ENCODE measurements at regions not wholly inside any gene's neighbourhood (a gene's known extent, or its start where the extent isn't known, plus 50 kb on each side); places are given as distances from the start of the nearest gene placed in this dataset.

- DNase-seq (ENCODE audit: low read depth) = no peak
Observed at GRCh38 chr4:125689805-125690204, 375.1 kb downstream of the FAT4 start.

DNA sequence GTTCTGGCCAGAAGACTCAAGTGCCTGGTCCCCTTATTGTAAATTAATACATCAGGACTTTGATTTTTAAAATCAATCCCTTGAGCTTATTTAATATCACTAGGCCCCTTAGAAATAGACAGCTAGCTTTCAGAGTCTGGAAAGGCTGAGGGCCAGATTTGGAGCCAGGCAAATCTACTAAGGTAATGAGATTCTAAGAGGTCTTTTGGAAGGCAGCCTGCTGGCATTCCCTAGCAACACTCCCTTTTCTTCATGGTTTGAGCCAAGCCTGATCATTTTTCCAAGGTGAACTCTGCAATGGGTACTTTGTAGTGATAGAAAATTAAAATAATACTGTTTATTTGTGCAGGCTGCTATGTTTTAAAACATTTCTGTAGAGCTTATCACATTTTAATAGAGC lies 378.5 kb downstream of the FAT4 start:
- DNase-seq (ENCODE audit: low read depth) = no peak

- no peak for DNase-seq (ENCODE audit: low read depth)
Observed at GRCh38 chr4:125702406-125702805, 387.7 kb downstream of the FAT4 start.

- no peak for DNase-seq (ENCODE audit: low read depth)
Observed at GRCh38 chr4:125703443-125703842, 388.7 kb downstream of the FAT4 start.

DNA sequence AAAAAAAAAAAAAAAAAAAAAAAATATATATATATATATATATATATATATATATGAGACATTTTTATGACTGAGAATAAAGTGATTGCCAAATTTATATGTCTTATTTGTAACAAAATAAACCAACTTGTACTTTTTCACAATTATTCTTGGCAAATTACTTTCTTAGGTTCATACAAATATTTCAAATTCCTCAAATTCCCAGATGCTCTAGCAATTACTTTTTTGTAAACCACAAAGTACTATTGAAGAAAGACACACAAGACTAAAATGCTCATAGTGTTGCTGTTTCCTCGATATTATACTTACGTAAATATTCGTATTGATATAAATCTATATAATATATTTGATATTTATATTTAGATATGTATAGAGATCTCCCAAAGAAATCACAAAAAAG lies 390.0 kb downstream of the FAT4 start:
- no peak for DNase-seq (ENCODE audit: low read depth)

DNA sequence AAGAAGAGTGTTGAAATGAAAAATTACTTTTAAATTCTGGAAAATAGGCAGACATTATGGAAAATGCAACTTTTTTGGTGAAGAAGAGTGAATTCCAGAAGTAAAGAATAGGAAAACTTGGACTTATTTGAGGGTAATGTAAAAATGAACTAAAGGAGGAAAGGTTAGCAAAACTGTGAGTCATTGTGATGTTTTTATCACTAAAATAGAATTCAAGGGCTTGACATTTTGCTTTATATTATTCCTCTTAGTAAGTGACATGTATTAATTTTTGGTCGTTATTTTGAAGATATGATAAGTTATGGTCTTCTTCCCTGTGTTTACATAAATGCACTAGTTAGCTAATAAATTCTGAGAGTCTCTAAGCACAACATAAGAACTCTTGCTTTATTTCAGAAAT lies 390.9 kb downstream of the FAT4 start:
- DNase-seq (ENCODE audit: low read depth) = no peak

- DNase-seq (ENCODE audit: low read depth) = no peak
Observed at GRCh38 chr4:125707397-125707796, 392.6 kb downstream of the FAT4 start.

GRCh38 chr4:125710766-125711165 lies 396.0 kb downstream of the FAT4 start:
- DNase-seq (ENCODE audit: low read depth) = no peak

DNA sequence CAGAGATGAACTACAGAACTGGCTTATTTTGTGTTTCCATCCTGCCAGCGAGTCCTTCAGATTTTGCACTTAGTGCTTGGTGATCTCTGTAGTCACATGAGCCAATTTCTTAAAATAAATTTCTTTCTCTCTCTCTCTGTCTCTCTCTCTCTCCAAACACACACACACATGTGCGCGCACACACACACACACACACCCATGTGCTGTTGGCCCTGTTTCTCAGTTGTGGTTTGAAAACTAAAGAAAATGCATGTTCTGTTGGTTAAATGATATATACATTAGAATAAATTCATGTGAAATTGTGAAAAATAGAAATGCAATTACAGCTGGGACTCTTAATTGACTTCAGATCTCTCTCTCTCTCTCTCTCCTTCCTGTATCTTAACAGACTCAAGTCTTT lies 399.3 kb downstream of the FAT4 start:
- no peak for DNase-seq (ENCODE audit: low read depth)

DNA sequence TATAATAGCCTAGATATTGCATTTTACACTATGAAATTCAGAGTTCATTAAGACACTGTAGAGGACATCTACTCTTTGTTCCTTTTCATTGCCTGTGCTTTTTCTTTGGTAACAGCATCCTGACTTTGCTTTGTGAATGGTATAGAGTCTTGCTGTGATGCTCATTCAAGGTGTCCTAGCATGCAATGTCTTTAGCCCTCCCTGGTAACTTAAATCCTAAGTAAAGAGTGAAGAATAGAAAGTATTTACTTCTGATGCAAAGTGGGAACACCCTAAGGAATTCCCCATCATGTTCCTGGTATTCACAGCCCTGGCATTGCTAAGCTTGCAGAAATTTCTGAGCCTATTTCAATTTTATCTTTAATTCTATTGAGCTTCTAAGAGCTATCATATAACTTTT lies 400.1 kb downstream of the FAT4 start:
- DNase-seq (ENCODE audit: low read depth) = no peak

GRCh38 chr4:125719987-125720386 lies 405.2 kb downstream of the FAT4 start:
- no peak for DNase-seq (ENCODE audit: low read depth)

GRCh38 chr4:125722009-125722408 lies 407.3 kb downstream of the FAT4 start:
- DNase-seq (ENCODE audit: low read depth) = no peak

GRCh38 chr4:125725957-125726525 lies 411.3 kb downstream of the FAT4 start:
- DNase-seq (ENCODE audit: low read depth) = no peak

GRCh38 chr4:125727931-125728330 lies 413.2 kb downstream of the FAT4 start:
- no peak for DNase-seq (ENCODE audit: low read depth)

GRCh38 chr4:125728568-125728967 lies 413.8 kb downstream of the FAT4 start:
- no peak for DNase-seq (ENCODE audit: low read depth)

DNA sequence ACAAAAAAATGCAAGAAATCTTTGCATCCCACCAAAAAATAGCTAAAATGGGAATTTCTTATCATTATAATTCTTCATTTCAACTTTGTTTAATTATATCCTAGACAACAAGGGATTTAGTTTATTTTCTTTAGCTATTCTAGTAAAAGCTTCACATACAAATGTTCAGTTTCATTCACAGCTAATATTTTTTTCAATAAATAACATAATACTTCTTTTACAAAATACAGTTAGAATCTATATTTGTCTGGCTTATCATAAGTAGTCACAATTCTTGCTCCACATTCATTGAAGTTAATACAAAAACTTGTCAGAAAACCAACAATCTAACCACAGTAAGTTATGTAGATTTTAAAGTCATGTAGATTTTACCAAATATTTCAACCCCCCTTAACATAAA lies 414.4 kb downstream of the FAT4 start:
- no peak for DNase-seq (ENCODE audit: low read depth)

DNA sequence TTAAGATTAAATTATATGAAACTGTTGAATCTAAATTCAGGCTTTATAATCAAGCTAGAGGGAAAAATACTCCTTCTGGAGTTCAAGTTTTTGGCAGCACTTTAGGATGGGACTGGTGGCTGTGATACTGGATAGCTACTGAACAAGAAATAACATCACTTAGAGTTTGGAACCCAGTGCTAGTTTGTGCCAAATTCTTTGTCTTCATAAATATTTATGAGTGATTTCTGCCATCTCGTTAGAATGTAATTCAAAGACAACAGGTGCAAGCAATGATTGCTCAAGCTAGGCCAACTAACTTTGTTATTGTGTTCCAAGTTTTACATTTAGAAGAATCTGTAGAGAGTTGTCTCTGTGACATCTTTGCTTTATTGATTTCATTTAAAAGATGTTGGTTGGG lies 417.9 kb downstream of the FAT4 start:
- DNase-seq (ENCODE audit: low read depth) = no peak

DNA sequence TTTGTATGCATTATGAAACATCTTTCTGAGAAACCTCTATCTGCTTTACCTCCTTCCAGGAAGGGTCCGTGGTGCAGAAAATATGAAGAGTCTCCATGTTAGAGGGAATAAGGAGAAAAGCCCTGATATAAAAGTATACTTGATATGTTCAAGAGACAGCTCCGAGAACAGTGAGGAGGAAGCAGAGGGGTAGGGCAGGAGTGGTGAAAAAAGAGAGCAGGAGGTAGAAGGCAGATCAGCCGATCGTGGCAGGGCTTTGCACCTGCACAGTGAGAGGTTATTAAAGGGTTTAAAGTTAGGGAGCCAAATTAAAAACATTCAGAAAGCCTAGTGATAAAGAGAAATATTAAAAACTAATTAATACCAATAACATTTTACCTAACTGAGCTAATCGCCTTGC lies 419.7 kb downstream of the FAT4 start:
- no peak for DNase-seq (ENCODE audit: low read depth)

DNA sequence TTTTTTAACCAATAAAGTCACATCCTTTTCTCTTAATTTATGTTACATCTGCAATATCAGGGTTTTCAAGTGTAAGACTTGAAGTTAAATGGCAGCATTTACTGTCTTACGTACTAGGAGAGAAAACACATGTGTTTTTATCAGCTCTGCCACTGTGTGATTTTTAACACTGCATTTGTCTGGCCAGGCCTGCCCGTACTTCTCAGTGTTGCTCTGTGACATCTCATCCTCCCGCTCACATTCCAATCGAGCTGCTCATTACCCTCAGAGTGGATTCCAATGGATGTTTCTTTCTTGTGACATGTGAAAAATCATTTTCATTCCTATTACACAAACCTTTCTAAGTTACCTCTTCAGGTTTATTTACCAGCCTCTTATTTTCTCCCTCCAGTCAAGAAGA lies 420.3 kb downstream of the FAT4 start:
- no peak for DNase-seq (ENCODE audit: low read depth)

- no peak for DNase-seq (ENCODE audit: low read depth)
Observed at GRCh38 chr4:125736057-125736456, 421.3 kb downstream of the FAT4 start.

GRCh38 chr4:125739760-125740159 lies 425.0 kb downstream of the FAT4 start:
- no peak for DNase-seq (ENCODE audit: low read depth)

DNA sequence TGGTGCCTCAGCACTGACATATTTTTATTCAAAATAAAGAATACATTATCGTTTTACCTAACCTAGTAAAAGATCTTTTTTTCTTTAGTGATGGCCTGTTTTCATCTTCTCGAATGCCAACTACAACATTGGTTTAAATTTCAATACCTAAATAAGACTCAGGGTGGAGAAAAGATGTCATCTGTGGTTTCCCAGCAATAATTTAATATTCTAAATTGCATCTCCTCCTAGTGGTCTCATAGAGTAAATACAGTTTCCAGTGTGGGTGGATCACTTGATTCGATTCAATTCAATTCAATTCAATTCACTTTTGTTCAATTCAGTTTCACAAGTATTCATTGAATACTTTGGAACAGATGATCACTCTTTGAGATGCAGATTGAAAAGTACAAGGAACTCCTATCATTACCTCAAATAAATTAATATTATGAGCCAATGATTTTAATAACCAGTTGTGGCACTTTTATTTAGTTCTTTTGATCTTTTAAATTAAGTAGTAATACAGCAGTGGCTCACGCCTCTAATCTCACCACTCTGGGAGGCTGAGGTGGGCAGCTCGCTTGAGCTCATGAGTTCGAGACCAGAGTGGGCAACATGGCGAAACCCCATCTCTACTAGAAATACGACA lies 427.2 kb downstream of the FAT4 start:
- DNase-seq (ENCODE audit: low read depth) = no peak

- DNase-seq (ENCODE audit: low read depth) = no peak
Observed at GRCh38 chr4:125744891-125745364, 430.2 kb downstream of the FAT4 start.

DNA sequence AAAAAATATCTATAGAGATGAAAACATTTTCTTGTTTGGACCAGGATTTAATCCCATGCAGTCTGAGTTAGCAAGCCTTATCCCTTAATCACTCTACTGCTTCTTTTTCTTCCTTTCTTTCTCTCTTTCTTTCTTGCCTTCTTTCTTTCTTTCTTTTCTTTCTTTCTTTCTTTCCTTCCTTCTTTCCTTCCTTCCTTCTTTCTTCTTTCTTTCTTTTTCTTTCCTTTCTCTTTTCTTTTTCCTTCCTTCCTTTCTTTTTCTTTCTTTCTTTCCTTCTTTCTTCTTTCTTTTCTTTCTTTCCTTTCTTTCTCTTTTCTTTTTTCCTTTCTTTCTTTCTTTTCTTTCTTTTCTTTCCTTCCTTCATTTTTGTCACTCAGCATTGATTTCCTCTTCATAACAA lies 434.6 kb downstream of the FAT4 start:
- no peak for DNase-seq (ENCODE audit: low read depth)

Data from activated T-cell treated with anti-CD3 and anti-CD28 coated beads for 48 hours (primary cell).